CD4-positive, alpha-beta T cell treated with Interleukin-17A for 1 hour (primary cell): ENCODE measurements at regions not wholly inside any gene's neighbourhood (a gene's known extent, or its start where the extent isn't known, plus 50 kb on each side); places are given as distances from the start of the nearest gene placed in this dataset.

Source experiments
- DNase-seq: peaks from one replicate; pipeline ENCODE4 v3.0.0-alpha.2; 2020

GRCh38 chr12:92459850-92460249, 242.9 kb upstream of the PLEKHG7 start:
- no peak for DNase-seq

- no peak for DNase-seq
Observed at GRCh38 chr12:92458996-92459395, 243.8 kb upstream of the PLEKHG7 start.

- no peak for DNase-seq
Observed at GRCh38 chr12:92457458-92458180, 245.2 kb upstream of the PLEKHG7 start.

GRCh38 chr12:92452763-92453162, 250.0 kb upstream of the PLEKHG7 start:
- DNase-seq: no peak

- no peak for DNase-seq
Observed at GRCh38 chr12:92446083-92446460, 256.7 kb upstream of the PLEKHG7 start.

GRCh38 chr12:92445253-92446082, 257.3 kb upstream of the PLEKHG7 start:
- DNase-seq: no peak

GRCh38 chr12:92444763-92445162, 258.0 kb upstream of the PLEKHG7 start:
- no peak for DNase-seq

- DNase-seq: no peak
Observed at GRCh38 chr12:92442782-92443181, 260.0 kb upstream of the PLEKHG7 start.

- DNase-seq: no peak
Observed at GRCh38 chr12:92440072-92440471, 262.7 kb upstream of the PLEKHG7 start.

GRCh38 chr12:92439420-92439805, 263.4 kb upstream of the PLEKHG7 start:
- DNase-seq: no peak

- DNase-seq: no peak
Observed at GRCh38 chr12:92438641-92439419, 264.0 kb upstream of the PLEKHG7 start.

GRCh38 chr12:92437452-92437851, 265.3 kb upstream of the PLEKHG7 start:
- no peak for DNase-seq

GRCh38 chr12:92436856-92437255, 265.9 kb upstream of the PLEKHG7 start:
- DNase-seq: no peak

- no peak for DNase-seq
Observed at GRCh38 chr12:92434607-92435025, 268.2 kb upstream of the PLEKHG7 start.

GRCh38 chr12:92432724-92433441, 269.9 kb upstream of the PLEKHG7 start:
- DNase-seq: no peak

GRCh38 chr12:92431146-92431545, 271.6 kb upstream of the PLEKHG7 start:
- DNase-seq: peak; percentile 19

- no peak for DNase-seq
Observed at GRCh38 chr12:92426332-92426731, 276.5 kb upstream of the PLEKHG7 start.

- DNase-seq: no peak
Observed at GRCh38 chr12:92425165-92425564, 277.6 kb upstream of the PLEKHG7 start.

GRCh38 chr12:92424338-92424737, 278.5 kb upstream of the PLEKHG7 start:
- no peak for DNase-seq

- no peak for DNase-seq
Observed at GRCh38 chr12:92421701-92422100, 276.1 kb upstream of the BTG1 start.

- DNase-seq: no peak
Observed at GRCh38 chr12:92421042-92421441, 275.4 kb upstream of the BTG1 start.

GRCh38 chr12:92419201-92419600, 273.6 kb upstream of the BTG1 start:
- no peak for DNase-seq

GRCh38 chr12:92418381-92418780, 272.7 kb upstream of the BTG1 start:
- DNase-seq: no peak
